GM12801 (cell line): ENCODE measurements at regions not wholly inside any gene's neighbourhood (a gene's known extent, or its start where the extent isn't known, plus 50 kb on each side); places are given as distances from the start of the nearest gene placed in this dataset.

Source experiments
- TF ChIP-seq, protein P1 (sequence below): IDR thresholded peaks from one replicate; pipeline ENCODE4 v1.5.1; 2011; ENCODE audit warnings: control low read depth; ENCODE audit not compliant: insufficient read length; ENCODE audit errors: extremely low read depth

DNA sequence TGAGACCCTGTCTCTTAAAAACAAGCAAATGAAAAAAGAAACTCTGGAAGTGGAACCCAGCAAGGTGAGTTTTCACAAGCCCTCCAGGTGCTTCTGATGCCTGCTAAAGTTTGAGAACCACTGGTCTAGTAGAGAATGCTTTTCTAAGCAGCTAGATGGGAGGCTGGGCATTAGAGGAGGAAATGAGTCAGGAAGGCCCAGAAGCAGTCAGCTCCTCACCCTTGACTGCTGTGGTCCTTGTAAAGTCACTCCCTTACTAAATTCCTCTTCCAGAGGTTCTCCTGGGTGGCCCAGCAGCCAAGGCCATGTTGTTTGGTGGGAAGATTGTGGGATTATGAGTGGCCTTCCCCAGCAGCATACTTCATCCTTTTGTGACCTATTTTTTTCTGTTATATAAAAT is 52.0 kb upstream of the FYN start:
- TF ChIP-seq, protein P1, sequence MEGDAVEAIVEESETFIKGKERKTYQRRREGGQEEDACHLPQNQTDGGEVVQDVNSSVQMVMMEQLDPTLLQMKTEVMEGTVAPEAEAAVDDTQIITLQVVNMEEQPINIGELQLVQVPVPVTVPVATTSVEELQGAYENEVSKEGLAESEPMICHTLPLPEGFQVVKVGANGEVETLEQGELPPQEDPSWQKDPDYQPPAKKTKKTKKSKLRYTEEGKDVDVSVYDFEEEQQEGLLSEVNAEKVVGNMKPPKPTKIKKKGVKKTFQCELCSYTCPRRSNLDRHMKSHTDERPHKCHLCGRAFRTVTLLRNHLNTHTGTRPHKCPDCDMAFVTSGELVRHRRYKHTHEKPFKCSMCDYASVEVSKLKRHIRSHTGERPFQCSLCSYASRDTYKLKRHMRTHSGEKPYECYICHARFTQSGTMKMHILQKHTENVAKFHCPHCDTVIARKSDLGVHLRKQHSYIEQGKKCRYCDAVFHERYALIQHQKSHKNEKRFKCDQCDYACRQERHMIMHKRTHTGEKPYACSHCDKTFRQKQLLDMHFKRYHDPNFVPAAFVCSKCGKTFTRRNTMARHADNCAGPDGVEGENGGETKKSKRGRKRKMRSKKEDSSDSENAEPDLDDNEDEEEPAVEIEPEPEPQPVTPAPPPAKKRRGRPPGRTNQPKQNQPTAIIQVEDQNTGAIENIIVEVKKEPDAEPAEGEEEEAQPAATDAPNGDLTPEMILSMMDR = no peak

DNA sequence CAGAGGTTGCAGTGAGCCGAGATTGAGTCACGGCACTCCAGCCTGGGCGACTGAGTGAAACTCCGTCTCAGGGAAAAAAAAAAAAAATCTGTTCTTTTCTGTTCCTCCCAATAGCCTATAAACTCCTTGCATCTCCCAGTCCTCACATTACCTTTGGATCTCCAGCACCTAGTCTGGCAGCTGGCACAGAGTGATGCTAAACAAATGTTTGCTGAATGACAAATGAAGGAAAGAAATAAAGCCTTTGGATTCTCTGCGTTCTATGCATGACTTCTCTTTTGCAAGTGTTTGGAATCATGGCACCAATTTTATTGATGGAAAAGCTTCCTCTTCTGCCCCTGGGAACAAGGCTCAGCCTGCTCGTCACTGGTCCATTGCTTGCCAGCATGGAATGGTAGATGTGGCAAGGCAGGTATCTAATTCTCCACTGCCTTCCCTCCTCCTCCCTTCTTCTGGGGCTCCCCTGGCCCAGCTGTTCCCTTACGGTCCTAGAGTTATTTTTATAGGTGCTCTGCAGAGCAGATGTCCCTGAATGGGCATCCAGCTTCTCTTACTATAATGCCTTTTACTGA is 53.6 kb upstream of the FYN start:
- TF ChIP-seq, protein P1 = no peak

DNA sequence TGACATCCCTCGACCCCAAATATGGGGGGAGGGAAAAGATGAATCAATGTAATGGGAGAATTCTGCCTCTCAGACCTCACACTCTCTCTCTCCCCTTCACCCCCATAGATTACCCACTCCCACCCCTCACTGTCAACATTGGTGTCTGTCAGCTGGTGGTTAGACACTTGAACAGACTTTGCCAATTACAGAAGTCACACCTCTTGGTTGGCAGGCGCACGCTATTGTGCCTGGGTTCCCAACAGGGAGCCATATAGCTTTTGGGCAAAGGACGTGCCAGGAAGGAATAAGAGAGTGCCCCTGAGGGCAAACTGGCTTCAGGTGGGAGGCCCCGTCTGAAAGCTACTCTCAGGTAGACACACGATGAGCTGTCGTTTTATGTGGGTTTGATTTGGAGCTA is 54.1 kb upstream of the FYN start:
- TF ChIP-seq, protein P1 = no peak

DNA sequence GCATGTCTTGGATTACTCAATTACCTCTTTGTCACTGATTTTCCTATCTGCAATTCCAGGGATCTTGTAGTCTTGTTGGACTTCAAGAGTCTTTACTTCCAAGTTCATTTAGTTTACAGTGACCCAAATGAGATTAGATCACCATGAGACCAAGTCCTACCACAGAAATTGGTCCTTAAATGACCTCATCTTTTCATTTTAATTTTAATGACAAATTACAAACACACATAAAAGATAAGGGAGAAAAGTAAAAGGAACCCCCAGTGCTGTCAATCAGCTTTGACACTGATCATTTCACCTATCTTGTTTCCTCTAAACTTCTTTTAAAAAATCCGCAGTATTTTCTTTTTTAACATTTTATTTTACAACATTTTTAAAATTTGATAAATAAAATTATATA is 54.9 kb upstream of the FYN start:
- TF ChIP-seq, protein P1 = no peak

DNA sequence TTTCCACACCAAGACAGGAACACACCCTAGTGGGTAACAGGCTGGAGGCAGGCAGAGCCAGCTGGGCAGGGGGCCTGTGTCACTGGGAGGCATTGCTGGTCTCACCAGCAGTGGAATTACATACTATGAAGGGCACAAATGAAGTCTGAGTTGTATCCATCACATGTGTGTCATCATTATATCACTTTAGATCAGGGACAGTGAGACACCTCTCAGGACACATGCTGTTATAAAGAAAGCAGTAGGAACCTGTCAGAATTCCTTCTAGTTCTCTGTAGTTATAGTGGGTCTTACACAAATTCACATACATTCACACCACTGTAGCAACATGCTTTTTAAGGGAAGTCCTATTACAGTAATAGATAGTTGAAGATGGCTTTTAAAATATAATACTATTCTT is 63.5 kb upstream of the FYN start:
- TF ChIP-seq, protein P1 = no peak

DNA sequence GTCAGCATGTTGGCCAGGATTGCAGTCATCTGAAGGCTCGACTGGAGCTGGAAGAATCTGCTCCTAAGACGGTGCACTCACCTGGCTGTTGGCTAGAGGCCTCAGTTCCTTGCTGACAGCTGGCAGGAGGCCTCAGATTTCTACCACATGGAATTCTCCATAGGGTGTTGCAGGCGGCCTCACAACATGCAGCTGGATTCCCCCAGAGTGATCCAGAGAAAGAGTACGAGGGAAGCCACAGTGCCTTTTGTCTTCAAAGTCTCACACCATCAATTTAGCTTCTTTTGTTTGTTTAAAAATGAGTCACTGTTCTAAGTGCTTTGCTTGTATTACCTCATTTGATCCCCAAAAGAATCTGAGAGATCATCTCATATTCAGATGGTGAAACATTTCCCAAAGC is 65.5 kb upstream of the FYN start:
- TF ChIP-seq, protein P1 = no peak

DNA sequence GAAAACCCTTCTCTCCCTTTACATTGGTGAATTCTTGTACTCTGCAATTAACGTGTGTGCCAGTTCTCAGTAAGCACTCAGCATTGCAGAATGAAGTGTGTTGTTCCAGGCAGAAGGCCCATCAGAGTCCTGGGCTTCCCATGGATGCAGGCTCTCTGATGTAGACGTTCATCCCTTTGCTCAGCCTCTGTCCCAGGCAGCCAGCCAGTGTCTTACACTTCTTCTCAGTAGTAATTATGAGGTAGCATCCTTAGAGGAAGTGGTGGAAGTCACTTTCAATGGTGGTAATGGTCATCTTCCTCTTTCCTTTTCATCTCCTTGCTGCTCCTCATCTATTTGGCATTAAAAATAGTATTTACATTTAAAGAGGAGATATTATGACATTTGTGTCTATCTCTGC is 66.7 kb upstream of the FYN start:
- TF ChIP-seq, protein P1 = no peak

DNA sequence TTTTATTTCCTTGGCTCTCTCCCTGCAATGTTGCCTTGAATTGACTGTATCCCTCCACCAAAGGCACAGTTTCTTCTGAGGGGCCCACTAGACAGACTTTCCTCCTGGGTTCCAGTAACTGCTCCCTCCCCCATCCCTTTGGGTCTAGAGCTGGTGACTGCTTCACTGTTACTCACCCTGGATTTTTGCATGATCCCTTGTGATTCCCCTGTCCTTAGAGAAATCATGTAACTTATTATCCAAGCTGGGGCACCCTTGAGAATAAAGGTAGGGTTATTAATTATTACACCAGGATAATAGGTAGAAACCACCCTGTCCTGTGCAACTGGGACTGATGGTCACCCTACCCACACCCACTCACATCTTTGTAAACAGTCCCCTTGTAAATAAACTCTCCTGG is 67.5 kb upstream of the FYN start:
- TF ChIP-seq, protein P1 = no peak
